GM18520 (cell line): ENCODE measurements at regions not wholly inside any gene's neighbourhood (a gene's known extent, or its start where the extent isn't known, plus 50 kb on each side); places are given as distances from the start of the nearest gene placed in this dataset.
"Not testable (repeated sequence)": the region's sequence is repeated elsewhere in the genome, so short reads cannot be mapped to it uniquely, and the experiment has no call there.

ENCODE experiments used
- ATAC-seq: cut with Tn5 transposase; IDR thresholded peaks from one replicate; pipeline ENCODE4 v1.9.1; 2021; ENCODE audit not compliant: unreplicated experiment

GRCh38 chr6:22133357-22133756 is 163.5 kb downstream of the PRL start:
- no peak for ATAC-seq

GRCh38 chr6:22134308-22134707 is 162.5 kb downstream of the PRL start:
- ATAC-seq: no peak

- ATAC-seq: no peak
Observed at GRCh38 chr6:22135395-22135794, 161.4 kb downstream of the PRL start.

GRCh38 chr6:22140736-22141135 is 156.1 kb downstream of the PRL start:
- ATAC-seq: not testable (repeated sequence)

- no peak for ATAC-seq
Observed at GRCh38 chr6:22141241-22141745, 155.5 kb downstream of the PRL start.

GRCh38 chr6:22142856-22143255 is 154.0 kb downstream of the PRL start:
- ATAC-seq: no peak

- no peak for ATAC-seq
Observed at GRCh38 chr6:22145376-22145775, 151.5 kb downstream of the PRL start.

- no peak for ATAC-seq
Observed at GRCh38 chr6:22145823-22146677, 150.8 kb downstream of the PRL start.

- no peak for ATAC-seq
Observed at GRCh38 chr6:22146678-22146930, 150.2 kb downstream of the PRL start.

GRCh38 chr6:22146931-22147701 is 149.7 kb downstream of the PRL start:
- ATAC-seq: no peak

- ATAC-seq: no peak
Observed at GRCh38 chr6:22147921-22148776, 148.7 kb downstream of the PRL start.

GRCh38 chr6:22149096-22149495 is 147.7 kb downstream of the PRL start:
- ATAC-seq: no peak

- no peak for ATAC-seq
Observed at GRCh38 chr6:22149501-22150367, 147.1 kb downstream of the PRL start.

GRCh38 chr6:22150368-22151035 is 146.3 kb downstream of the PRL start:
- no peak for ATAC-seq

GRCh38 chr6:22151892-22152291 is 144.9 kb downstream of the PRL start:
- ATAC-seq: no peak

GRCh38 chr6:22152841-22153240 is 144.0 kb downstream of the PRL start:
- no peak for ATAC-seq

- ATAC-seq: no peak
Observed at GRCh38 chr6:22153384-22154158, 143.3 kb downstream of the PRL start.

GRCh38 chr6:22155551-22155950 is 141.3 kb downstream of the PRL start:
- no peak for ATAC-seq

GRCh38 chr6:22157233-22157632 is 139.6 kb downstream of the PRL start:
- ATAC-seq: no peak
